NCI-H2107 treated with DMSO at 0.1 percent for 48 hours (cell line): ENCODE measurements at regions not wholly inside any gene's neighbourhood (a gene's known extent, or its start where the extent isn't known, plus 50 kb on each side); places are given as distances from the start of the nearest gene placed in this dataset.

Source experiments
- DNase-seq: peaks from one replicate; lab custom pipeline; 2025; ENCODE audit not compliant: unreplicated experiment; lab: John Stamatoyannopoulos, UW

DNA sequence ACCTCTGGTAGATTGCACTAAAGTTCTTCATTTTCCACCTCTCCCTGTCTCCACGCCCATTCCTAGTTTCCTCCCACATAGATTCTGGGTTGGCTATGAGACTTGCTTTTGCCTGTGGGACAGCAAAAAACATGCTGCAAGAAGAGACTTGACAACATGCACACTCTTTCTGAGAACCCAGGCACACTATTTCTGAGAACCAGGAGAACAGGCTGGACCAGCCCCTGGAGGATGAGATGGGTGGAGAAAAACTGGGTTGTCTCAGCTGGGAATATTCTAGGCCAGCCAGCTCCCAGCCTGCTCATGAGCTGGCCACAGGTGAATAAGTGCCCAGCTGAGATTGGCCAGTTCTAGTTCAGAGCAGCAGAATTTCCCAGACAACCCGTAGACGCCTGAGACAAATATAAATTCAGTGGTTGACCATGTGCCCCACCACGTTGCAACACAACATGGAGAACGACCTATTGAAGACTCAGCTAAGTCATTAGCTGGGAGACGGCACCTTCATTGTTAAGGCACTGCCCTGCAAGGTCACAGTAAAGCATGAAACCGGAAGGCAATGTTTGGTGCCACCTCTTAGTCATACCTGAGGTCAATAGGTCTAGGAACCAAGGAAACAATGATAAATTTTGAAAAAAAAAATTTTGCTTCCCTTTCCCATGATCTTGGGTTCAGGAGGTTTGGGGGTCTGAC is 92.7 kb upstream of the AKR1E2 start:
- no peak for DNase-seq

DNA sequence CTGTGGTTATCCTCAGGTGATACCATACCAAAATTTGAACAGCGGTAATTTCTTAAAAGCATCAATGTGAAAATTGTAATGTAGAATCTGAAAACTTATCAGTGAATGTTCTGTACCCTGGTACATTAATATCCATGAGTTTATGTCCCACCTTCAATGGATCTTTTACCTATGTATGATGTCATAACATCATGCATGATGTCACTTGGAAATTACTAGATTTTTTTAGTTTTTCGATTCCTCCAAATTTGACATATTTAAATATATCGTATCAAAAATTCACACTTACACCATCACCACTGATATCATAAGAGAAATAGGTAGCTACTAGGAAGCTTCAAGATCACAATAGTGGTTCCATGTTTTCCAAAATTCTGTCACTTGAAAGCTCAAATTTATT is 95.0 kb upstream of the AKR1E2 start:
- DNase-seq = no peak

DNA sequence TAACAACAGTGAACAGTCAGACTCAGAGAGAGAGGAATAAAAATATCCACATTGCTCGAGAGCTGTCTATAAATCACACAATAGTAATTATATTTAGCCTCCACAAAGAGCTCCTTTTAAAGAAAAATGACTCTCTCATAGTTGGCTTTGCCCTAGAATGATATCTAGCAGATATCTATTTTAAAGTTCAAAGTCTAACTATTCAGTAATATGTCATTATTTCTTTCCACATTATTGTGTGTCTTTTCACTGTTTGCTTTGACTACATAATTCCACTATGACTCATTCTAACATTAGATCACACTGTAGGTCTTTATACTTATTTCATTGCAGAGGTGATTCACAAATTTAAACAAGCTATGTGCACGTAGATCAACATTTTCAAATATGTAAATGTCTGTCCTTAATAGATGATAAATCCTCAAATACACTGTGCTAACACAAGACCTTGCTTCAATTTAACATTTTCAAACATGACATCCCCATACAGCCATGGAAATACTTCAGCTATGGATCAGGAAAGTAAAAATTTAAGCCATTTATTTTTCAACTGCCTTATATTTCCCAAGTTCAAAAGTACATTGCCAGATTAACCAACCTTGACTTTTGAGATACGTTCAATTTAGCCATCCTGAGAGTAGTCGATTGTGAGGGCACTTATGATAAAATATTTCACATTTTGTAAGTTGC is 99.9 kb upstream of the AKR1E2 start:
- no peak for DNase-seq

DNA sequence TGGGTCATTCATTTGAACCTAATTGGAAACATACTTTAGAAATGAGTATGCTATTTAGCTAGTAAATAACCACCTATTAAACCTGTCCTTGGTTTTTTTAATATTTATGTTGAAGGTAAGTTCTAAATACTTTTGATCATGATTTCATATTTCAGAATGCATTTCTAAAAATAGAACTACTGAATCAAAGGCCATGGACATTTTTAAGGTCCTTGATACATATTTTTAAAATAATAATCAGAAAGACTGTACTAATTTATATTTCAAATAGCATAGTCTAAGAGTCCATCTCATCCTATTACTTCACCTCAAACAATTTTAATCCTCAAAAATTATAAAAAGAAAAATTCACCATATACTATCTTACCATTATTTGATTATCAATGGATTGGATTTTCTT is 102.1 kb upstream of the AKR1E2 start:
- no peak for DNase-seq

DNA sequence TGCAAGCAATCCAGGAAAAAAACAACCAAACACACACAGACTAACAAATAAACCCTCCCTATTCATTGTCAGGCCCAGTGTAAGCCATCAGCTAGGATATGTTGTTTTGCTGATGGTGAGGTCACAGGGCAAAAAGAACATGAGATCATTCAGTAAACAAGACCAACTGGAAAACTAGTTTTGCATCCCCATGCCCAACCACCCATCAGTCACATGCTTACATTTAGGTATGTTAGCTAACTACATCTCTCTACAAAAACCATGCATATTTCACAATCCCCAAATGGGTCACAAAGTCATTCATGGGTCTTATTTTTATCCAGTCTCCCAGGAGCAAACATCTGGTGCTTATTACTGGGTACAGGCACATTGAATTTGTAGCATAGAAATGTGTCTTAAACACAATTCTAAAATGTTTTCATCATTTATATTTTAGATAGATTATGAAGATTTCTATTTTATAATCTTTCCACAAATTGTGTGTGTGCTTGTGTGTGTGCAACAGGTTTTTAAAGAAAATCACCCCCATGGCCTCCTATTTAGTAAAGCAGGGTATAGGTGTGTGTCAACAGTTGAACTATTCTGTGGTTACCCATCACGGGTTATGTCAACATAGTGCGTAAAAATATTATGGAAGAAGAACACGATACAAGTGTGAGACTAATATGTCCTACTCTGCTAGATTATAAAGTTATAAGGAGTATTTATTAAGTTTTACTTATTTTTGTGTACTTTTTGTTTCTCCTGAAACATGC is 103.8 kb upstream of the AKR1E2 start:
- no peak for DNase-seq

DNA sequence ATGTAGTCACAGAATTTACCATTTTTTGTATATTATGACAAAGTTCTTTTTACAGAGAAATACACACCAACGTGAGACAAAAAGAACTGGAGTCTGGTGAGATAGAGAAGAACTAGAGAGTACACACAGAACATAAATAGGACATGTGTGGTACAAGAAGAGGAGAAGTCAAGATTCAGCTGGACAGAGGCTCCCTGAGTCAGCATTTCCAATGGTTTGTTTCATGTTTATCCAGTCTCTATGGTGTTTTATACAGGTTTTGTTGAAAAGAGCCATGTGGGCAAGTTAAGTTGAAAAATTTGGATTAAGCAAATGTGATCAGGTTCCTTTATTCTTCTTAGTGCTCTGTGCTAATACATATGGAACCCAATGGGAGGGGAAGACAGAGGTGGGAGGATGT is 105.5 kb upstream of the AKR1E2 start:
- no peak for DNase-seq

DNA sequence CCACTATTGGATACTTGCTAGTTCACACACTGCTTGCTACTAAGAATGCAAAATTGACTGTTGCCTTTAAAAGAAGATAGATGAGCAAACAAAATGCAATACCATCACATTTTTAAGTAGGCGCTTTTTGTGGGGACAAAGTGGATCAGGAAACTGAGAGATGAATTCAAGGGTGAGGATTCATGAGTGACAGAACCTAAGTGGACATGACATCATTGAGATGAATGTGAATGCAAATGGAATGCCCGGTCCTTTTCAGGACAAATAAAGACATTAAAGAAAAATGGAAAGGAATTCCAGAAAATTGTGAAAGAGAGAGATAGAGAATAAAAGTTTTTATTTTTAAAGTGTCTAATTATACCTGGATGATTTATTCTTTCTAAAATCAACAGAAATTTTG is 106.3 kb upstream of the AKR1E2 start:
- DNase-seq = no peak

DNA sequence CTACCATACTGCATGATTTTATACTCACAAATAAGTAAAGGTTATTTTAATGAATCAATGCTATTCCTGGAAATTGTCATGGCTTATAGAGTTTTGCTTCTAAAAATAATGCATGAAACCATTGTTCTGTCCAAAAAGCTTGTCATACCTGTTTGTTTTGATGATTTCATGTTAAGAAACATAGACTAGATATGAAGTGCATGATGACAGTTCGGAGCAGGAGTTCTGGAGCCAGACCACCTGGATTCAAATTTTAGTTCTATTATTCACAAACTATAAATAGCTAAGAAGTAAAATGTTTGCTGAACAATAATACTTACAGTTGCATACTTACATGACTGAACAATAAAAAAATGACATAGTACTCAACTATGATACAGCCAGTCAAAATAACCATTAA is 107.0 kb upstream of the AKR1E2 start:
- no peak for DNase-seq

DNA sequence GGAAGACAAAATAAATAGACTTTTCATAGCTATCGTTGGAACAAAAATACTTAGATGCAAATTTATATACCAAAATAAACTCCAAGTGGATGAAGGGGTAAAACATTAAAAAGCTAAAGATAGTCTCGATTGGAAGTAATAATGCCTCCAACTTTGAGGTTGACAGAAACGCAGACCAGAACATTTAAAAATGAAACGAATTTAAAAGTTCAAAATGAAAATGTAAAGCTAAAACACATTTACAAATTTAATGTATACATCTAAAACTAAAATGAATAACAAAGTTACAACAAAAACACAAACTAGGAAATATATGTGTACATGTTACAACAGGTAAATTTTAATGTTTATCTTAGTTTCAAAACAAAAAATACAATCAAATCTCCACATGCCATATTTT is 107.5 kb upstream of the AKR1E2 start:
- no peak for DNase-seq

DNA sequence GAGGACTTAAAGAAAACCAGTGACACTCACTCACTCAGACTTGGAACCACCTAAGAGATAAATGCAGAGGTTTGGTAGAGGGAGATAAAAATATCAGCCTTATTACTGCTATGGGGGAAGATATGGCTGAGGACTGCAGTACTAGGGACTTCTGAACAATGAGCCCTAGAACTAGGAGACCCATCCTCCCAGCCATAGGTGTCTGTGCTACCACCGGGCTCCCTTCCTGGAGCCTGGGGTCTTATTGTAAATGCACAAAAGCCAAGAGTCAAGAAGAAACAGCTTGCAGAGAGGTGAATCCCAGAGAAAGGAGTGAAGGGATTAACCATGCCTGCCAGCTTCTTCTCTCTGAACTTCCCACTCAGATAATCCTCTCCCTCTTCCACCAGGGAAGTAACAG is 108.3 kb upstream of the AKR1E2 start:
- DNase-seq = no peak

DNA sequence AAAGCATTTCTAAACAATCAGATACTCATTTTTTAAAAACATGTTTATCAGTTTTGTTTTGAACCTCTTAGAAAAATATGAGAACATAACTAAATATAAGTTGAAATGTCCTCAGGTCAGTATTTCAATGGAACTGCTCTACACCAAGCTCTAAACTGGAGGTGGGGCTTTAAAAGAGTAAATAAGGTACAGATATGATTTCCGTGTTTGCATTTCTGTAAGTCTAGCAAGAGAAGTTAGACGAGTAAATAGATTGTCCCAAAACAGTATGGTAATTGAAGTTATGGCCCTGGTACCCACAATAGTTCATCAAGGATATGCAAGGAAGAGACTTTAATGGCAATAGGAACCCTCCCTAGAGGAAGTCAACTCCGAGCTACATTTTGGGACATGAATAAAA is 115.1 kb upstream of the AKR1E2 start:
- DNase-seq = no peak

DNA sequence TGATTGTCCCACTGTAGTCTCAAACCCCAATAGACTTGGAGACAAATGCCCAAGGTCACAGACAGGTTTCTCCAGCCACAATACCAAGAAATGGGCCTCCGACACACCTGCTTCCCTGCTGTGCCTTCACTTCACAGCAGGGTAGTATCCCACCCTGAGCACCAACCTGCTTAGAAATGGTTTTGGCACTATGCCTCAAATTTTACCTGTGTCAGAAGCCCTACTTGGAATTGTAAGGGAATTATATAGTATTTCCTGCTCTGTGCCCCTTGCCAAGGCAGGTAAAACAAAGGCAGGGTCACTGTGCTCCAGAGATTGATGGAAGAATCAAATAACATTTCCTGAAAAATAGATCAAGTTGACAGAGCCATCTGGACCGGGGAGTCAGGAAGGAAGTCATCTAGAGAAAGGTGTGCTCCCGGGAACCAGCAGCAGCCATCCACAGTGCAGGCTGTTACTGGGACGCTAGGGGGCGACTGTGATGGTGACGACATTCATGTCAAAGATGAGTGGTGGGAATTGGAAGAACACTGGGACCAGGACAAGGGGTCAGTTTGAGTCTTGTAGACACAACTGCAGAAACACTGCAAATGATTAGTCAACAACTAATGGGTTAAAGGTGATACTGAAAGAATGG is 117.8 kb upstream of the AKR1E2 start:
- no peak for DNase-seq

DNA sequence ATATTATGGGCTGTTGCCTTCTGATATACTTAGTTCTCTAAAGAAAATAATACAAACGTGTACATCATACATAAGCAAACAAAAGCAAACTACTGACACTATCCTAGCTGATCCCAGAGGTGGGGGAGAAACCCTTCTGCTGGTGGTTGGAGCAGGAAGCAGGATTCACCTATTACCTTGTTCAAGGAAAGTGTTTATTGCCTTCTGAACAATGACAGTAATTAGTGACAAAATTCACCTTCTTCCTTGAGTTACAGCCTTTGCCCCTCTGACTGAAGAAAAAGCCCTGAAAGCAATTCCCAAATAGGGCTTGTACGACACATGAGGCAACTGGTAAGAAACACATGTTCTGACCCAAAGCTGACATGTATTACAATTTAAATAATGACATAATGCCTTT is 118.8 kb upstream of the AKR1E2 start:
- DNase-seq = no peak

DNA sequence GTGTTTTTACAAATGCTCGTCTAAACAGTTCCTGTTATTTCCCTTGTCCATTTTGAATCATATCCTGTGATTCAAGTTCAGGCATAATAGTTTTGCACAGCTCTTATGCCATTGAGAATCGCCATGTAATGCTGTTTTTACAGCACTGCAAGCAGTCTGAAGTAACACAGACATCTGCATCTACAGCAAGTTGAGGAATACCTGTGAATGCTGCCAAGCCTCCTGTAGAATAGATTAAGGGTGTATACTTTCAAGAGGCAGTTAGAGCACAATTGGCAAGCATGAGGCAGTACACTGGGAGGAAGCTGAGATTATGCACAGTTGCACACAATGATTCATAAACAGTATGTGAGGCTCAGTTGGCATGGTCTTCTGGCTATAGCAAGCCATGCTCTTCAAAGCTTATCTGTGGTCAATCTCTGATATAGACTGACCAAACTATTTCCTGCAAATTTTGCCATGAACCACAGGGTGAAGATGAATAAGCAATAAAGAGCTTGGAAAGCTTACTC is 121.9 kb upstream of the AKR1E2 start:
- no peak for DNase-seq

DNA sequence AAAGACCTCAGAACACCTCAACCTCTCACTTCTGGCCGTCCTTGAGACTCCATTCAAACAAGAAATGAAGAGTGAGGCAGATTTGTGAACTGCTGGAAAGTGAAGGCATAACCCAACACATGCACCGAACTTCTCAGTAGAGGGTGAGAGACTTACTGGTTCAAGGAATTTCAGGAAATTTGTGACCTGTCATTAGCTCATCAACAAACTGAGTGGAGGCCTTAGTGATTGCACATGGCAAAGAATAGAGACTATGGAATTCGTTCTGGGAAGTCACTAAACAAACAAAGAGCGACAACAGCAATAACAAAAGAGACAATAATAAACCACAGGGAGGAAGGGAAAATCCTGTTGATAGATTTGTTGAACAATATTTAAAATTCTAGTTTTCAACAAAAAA is 125.0 kb upstream of the AKR1E2 start:
- DNase-seq = no peak

DNA sequence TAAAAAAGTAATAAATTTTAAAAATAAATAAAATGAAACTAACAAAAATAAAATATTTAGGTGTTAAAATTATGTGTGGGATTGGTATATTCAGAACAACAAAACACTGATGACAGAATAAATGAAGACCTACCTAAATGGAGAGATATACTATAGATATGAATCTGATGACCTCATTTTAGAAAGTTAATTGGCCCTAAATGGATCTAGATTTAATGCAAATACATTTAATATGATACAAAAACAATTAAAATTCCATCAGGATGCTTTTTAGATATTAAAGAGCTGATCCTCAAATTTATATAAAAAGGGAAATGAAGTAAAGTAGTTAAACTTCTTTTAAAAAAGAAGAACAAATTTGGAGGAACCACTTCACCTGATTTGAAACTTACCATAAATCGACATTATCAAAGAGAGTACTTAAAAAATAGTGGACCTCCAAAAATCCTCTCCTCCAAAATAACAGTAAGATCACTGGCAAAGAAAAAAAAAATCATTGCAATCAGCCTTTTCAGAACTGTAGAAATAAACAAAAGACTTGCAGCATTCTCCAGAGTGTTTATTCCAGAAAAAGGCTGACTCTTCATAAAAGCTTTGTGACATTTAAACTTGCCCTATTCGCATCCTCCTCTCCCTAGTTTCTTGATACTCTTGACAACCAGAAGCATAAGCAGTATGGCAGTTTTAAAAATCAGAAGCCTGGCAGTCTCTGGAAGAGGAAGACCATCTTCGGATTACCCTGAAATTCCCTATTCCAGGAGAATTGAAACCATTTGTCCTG is 125.9 kb upstream of the AKR1E2 start:
- no peak for DNase-seq

DNA sequence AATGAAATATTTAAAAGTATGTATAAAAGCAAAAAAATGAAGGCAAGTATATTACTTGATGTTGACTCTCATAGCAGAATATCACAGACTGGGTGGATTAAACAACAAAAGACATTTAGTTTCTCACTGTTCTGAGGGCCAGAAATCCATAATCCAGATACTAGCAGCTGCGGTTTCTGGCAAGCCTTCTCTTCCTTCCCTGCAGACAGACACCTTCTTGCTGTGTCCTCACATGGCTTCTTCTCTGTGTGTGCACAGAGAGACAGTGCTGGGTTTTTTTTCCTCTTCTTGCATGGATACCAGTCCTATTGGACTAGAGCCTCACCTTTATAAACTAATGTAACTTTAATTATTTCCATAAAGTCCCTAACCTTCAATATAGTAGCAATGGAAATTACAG is 127.9 kb upstream of the AKR1E2 start:
- DNase-seq = no peak

DNA sequence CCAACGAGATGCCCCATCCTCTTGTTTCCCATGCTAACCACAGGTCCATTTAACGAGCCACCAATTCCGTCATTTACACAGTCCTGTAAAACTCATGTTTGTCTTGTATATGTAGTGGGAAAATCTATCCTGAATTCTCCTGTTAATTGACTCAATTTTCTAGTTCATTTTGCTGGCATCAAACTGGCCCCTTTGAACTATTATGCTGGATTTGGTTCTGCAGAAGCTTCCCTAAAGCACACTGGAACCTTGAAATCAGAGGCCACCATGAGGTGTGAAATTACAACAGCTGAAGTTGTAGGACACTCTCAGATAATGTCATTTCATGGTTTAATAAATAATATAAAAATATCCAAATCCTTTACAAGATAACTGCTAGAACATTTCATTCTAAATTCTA is 129.8 kb upstream of the AKR1E2 start:
- no peak for DNase-seq

DNA sequence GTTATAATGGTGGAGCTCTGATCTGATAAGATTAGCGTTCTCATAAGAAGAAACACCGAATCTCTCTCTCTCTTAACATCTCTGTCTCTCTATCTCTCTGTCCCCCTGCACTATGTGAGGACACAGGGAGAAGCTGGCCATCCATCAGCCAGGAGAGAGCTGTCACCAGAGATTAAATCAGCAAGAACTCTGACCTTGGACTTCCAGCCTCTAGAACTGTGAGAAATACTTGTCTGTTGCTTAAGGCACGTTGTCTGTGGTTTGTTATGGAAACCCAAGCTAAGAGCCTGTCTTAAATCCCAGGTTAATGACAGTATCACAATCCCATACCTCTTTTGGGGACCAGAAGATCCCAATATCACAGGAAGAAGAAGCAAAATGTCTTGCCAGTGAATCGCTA is 132.0 kb upstream of the AKR1E2 start:
- no peak for DNase-seq

DNA sequence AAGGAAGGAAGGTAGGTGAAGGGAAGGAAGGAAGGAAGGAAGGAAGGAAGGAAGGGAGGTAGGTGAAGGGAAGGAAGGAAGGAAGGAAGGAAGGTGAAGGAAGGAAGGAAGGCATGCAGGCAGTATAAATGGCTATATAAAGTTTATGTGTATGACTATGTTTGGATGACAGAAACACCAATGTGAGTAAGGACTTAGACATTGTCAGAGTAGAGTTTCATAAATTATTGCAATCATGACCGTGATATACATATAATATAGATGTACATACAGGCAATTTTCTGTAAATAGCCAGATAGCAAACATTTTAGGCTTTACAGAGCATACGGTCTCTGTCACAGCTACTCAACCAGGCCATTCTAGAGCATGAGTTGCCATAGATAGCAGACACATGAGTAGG is 133.8 kb upstream of the AKR1E2 start:
- DNase-seq = no peak

DNA sequence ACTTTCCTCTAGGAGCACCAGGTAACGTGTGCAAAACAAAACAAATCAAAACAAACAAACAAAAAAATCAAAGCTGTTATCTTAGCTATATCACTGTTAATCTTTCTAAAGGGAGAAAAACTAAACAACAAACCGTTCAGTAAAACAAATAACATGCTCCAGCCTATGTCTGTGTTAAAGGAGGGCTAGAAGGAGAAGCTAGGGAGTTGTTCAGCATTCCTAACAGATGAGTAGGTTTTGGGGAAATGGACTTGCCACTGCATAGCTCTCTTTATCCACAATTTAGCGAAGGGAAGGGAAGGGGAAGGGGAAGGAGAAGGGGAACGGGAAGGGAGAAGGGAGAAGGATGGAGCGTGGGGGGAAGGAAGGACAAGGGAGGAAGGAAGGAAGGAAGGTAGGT is 134.2 kb upstream of the AKR1E2 start:
- no peak for DNase-seq
